Mesothelial cell of epicardium (in vitro differentiated cells): ENCODE measurements at regions not wholly inside any gene's neighbourhood (a gene's known extent, or its start where the extent isn't known, plus 50 kb on each side); places are given as distances from the start of the nearest gene placed in this dataset.
"Not testable (repeated sequence)": the region's sequence is repeated elsewhere in the genome, so short reads cannot be mapped to it uniquely, and the experiment has no call there.

ENCODE experiments used
- DNase-seq, 2 experiments: peaks; one replicate each; pipeline ENCODE4 v3.0.0; 2021; ENCODE audit warnings: low spot score in 2 of 2; ENCODE audit not compliant: unreplicated experiment in 2 of 2
- H3K27ac Mint-ChIP-seq: 2 replicates; pipeline ENCODE4 v1.8.0; 2021; ENCODE audit warnings: mixed read lengths
- H3K27me3 Mint-ChIP-seq: 2 replicates; pipeline ENCODE4 v1.8.0; 2021; ENCODE audit warnings: low read depth, mixed read lengths
- H3K36me3 Mint-ChIP-seq: 2 replicates; pipeline ENCODE4 v1.8.0; 2021; ENCODE audit warnings: mixed read lengths
- H3K4me1 Mint-ChIP-seq: 2 replicates; pipeline ENCODE4 v1.8.0; 2021; ENCODE audit warnings: mixed read lengths
- H3K4me3 Mint-ChIP-seq: 2 replicates; pipeline ENCODE4 v1.8.0; 2021; ENCODE audit warnings: mild to moderate bottlenecking, moderate library complexity, mixed read lengths
- H3K9me3 Mint-ChIP-seq: 2 replicates; pipeline ENCODE4 v1.8.0; 2021; ENCODE audit warnings: mixed read lengths
- CTCF ChIP-seq: fragments of 200-600 bp; sonication (generic); IDR thresholded peaks from one replicate; pipeline ENCODE4 v1.5.0; 2021; ENCODE audit warnings: antibody characterized with exemption; ENCODE audit not compliant: unreplicated experiment

- not testable (repeated sequence) for H3K4me1 Mint-ChIP-seq, H3K27ac Mint-ChIP-seq, H3K9me3 Mint-ChIP-seq, H3K36me3 Mint-ChIP-seq, H3K4me3 Mint-ChIP-seq, H3K27me3 Mint-ChIP-seq, DNase-seq
Observed at GRCh38 chr4:69013933-69014332, 62.3 kb upstream of the UGT2A3 start.

- H3K27me3 Mint-ChIP-seq, H3K27ac Mint-ChIP-seq, H3K4me1 Mint-ChIP-seq, DNase-seq, H3K4me3 Mint-ChIP-seq, H3K36me3 Mint-ChIP-seq, H3K9me3 Mint-ChIP-seq: not testable (repeated sequence)
Observed at GRCh38 chr4:69017986-69018385, 66.4 kb upstream of the UGT2A3 start.

DNA sequence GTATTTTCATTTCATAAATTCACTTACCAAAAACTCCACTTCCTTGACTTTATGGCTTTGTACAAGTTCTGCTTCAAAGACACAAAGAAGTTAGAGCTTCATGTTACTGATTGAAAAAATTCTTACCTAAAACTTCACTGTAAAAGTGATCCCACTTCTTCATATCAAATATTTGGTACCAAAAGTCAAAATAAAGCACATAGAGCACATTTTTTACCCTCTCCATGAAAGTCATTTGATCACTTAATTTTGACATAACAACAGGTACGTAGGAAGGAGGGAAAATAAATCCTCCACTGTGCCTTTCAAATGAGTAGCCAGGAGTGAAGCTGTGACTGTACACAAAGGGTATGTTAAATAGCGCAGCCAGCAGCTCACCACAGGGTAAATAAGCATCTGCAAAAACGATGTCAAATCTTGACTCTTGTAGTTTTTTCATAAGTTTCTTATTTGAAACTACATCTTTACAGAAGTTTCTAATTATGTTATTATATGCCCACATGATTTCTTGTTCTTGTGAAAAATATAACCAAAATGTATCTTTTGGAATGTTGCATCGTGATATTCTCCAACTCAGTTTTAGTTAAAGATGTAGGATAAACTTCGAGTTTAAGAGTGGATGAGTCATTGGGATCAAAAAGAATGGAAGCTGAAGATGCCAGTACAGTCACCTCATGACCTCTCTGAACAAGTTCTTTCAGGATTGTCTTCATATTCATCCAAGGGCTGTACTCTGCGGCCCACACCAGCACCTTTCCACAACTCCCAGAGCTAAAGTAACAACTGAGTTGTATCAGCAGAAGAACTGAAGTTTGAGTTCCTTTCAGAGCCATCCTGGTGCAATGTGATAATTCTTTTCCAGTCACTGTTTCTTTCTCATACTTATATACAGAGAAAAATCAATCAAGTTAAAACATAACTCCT is 68.2 kb upstream of the UGT2A3 start:
- H3K4me1 Mint-ChIP-seq, H3K9me3 Mint-ChIP-seq, H3K27ac Mint-ChIP-seq, H3K4me3 Mint-ChIP-seq, DNase-seq, H3K27me3 Mint-ChIP-seq, H3K36me3 Mint-ChIP-seq: not testable (repeated sequence)

DNA sequence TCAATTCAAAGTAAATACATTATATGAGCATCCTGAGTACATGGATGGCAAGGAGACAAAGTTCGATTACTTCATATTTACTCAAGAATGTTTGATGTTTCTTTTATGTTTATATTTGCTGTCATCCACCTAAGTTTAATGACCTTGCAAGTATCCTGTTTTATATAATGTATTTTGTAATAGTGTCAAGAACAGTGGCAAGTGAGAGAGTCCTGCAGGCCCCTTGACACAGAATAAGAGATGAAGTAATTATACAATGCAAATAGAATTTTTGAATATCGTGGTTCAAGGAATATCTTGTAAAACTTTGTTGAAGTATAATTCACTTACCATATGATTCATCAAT is 68.8 kb upstream of the UGT2A3 start:
- not testable (repeated sequence) for H3K4me1 Mint-ChIP-seq, H3K4me3 Mint-ChIP-seq, H3K9me3 Mint-ChIP-seq, H3K27ac Mint-ChIP-seq, H3K36me3 Mint-ChIP-seq, DNase-seq, H3K27me3 Mint-ChIP-seq

DNA sequence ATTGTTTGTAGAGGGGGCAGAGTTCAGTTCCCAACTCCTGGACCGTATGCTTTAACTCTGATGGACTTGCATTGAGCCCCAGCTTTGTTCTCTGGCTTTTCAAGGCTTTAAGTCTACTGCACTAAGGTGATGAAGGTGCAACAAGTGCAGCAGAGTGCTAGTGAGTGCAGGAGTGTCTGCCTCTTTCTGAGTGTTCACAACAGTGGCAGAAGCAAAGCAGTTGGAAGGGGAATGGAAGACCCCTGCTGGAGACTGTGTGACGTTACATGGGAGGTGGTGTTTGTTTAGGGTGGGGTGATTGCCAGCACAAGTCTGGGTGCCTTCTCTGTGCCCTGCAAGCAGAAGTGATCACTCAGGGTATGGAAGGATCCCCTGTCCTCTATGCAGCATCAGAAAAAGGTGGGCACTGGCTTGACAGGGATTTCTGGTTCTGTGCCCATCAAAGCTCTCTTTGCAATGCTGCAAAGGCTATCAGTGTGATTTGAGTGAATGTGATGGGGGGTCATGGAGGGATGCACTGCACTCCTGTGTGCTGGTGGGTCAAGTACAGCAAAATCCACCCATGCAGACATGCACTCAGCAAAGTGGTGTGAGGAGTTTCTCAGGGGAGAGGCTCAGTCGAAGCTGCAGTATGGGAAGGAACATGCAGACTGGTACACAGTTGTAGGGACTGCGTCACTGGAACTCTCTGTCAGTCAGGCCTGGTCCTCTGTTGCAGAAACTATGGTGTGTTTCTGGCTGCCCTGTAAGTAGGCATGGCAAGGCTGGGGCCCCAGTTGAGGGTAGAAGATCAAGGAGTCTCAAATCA is 70.9 kb upstream of the UGT2B7 start:
- peaks cover 7% of the 10 kb centered on the region for H3K9me3 Mint-ChIP-seq
- peak; percentile 43 for TF ChIP-seq CTCF

DNA sequence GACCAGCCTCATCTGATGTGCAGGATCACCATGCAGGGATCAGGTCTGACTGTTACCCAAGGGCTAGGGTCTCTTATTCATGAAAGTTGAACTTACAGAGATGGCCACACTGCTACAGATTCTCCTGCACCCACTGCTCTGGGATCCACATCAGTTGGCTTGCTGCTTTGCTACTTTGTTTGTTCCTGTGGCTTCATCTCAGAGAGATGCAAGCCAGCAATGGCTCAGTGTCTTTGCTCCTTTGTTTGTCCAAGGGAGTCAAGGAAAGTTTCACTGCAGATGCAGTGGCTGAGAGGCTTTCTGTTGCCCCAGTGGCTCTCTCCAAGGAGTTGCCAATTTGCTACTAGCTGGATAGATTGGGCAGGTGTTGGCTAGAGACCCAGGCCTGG is 70.3 kb upstream of the UGT2B7 start:
- no peak for DNase-seq
- no peak overlapping the region for H3K27ac Mint-ChIP-seq
- no peak overlapping the region for H3K4me3 Mint-ChIP-seq
- peaks cover 7% of the 10 kb centered on the region for H3K4me1 Mint-ChIP-seq
- H3K9me3 Mint-ChIP-seq = peaks cover 7% of the 10 kb centered on the region
- no peaks in the 10 kb centered on the region for H3K36me3 Mint-ChIP-seq
- no peak for TF ChIP-seq CTCF
- no peaks in the 10 kb centered on the region for H3K27me3 Mint-ChIP-seq

More for the DNA sequence above, 70.9 kb upstream of the UGT2B7 start:
- Mint-ChIP-seq H3K4me1 (peaks cover 4% of the 10 kb centered on the region), H3K27ac (no peak overlapping the region), H3K4me3 (no peak overlapping the region), H3K36me3 (no peaks in the 10 kb centered on the region), H3K27me3 (no peaks in the 10 kb centered on the region)
- DNase-seq = no peak

GRCh38 chr4:69026974-69027373 is 69.3 kb upstream of the UGT2B7 start:
- TF ChIP-seq CTCF = no peak
- peaks cover 7% of the 10 kb centered on the region for H3K9me3 Mint-ChIP-seq
- no peak overlapping the region for H3K4me3 Mint-ChIP-seq
- H3K27ac Mint-ChIP-seq = no peak overlapping the region
- no peak for DNase-seq
- no peaks in the 10 kb centered on the region for H3K27me3 Mint-ChIP-seq
- peaks cover 7% of the 10 kb centered on the region for H3K4me1 Mint-ChIP-seq
- no peaks in the 10 kb centered on the region for H3K36me3 Mint-ChIP-seq
